GM19452 (cell line): ENCODE measurements at regions not wholly inside any gene's neighbourhood (a gene's known extent, or its start where the extent isn't known, plus 50 kb on each side); places are given as distances from the start of the nearest gene placed in this dataset.

Experiments used
- ATAC-seq: cut with Tn5 transposase; IDR thresholded peaks from one replicate; pipeline ENCODE4 v1.9.1; 2021; ENCODE audit not compliant: unreplicated experiment

- ATAC-seq, result no peak
These were observed 510.9 kb upstream of the CELF4 start for GRCh38 chr18:38076346-38077070.

- ATAC-seq, result no peak
These were observed 508.8 kb upstream of the CELF4 start for GRCh38 chr18:38074298-38074876.

- ATAC-seq, result no peak
These were observed 502.2 kb upstream of the CELF4 start for GRCh38 chr18:38067821-38068220.

GRCh38 chr18:38067086-38067485, 501.5 kb upstream of the CELF4 start:
- ATAC-seq, result no peak

GRCh38 chr18:38052879-38053590, 487.4 kb upstream of the CELF4 start:
- no peak for ATAC-seq

GRCh38 chr18:38047820-38048219, 482.2 kb upstream of the CELF4 start:
- no peak for ATAC-seq

- no peak for ATAC-seq
These were observed 481.1 kb upstream of the CELF4 start for GRCh38 chr18:38046651-38047050.

GRCh38 chr18:38045845-38046244, 480.2 kb upstream of the CELF4 start:
- ATAC-seq, result no peak

GRCh38 chr18:38042211-38042890, 476.8 kb upstream of the CELF4 start:
- ATAC-seq, result no peak

GRCh38 chr18:38038242-38038641, 472.6 kb upstream of the CELF4 start:
- ATAC-seq, result no peak

GRCh38 chr18:38035193-38035592, 469.6 kb upstream of the CELF4 start:
- no peak for ATAC-seq

GRCh38 chr18:38033282-38033681, 467.7 kb upstream of the CELF4 start:
- no peak for ATAC-seq

- no peak for ATAC-seq
These were observed 466.9 kb upstream of the CELF4 start for GRCh38 chr18:38032516-38032915.

GRCh38 chr18:38028946-38029345, 463.3 kb upstream of the CELF4 start:
- no peak for ATAC-seq

- ATAC-seq, result no peak
These were observed 459.9 kb upstream of the CELF4 start for GRCh38 chr18:38025433-38026038.

- no peak for ATAC-seq
These were observed 458.3 kb upstream of the CELF4 start for GRCh38 chr18:38023871-38024270.

GRCh38 chr18:38022234-38022633, 456.6 kb upstream of the CELF4 start:
- ATAC-seq, result no peak

- no peak for ATAC-seq
These were observed 453.7 kb upstream of the CELF4 start for GRCh38 chr18:38019292-38019691.

GRCh38 chr18:38010971-38011857, 445.6 kb upstream of the CELF4 start:
- ATAC-seq, result no peak

GRCh38 chr18:38010037-38010436, 444.4 kb upstream of the CELF4 start:
- ATAC-seq, result no peak
